NCI-H146 (cell line): ENCODE measurements at regions not wholly inside any gene's neighbourhood (a gene's known extent, or its start where the extent isn't known, plus 50 kb on each side); places are given as distances from the start of the nearest gene placed in this dataset.
"Not testable (repeated sequence)": the region's sequence is repeated elsewhere in the genome, so short reads cannot be mapped to it uniquely, and the experiment has no call there.

Experiments
- DNase-seq: peaks from one replicate; lab custom pipeline; 2025; lab: John Stamatoyannopoulos, UW

- no peak for DNase-seq
These were observed 53.5 kb downstream of the PAGE2 start for GRCh38 chrX:55142206-55142918.

- DNase-seq, result no peak
These were observed 54.1 kb downstream of the PAGE2 start for GRCh38 chrX:55142919-55143310.

DNA sequence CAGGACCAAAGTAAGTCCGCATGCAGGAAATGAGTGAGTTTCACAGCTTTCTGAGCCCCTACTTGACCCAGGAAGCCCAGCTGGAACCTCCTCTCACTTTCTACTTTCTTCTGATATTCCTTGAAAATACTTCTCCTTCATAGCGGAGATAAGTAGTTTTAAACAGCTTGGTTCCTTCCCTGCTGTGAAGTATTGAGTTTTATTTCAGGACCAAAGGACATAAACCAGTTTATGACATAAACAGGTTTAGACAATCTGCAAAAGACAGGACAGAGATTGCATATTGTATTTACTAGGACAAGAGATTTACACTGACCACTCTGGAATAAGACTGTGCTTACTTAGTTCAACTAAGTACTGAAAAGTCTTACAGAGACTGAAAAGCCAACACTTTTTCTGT, 54.8 kb downstream of the PAGE2 start:
- no peak for DNase-seq

- DNase-seq, result no peak
These were observed 55.9 kb downstream of the PAGE2 start for GRCh38 chrX:55144697-55145096.

DNA sequence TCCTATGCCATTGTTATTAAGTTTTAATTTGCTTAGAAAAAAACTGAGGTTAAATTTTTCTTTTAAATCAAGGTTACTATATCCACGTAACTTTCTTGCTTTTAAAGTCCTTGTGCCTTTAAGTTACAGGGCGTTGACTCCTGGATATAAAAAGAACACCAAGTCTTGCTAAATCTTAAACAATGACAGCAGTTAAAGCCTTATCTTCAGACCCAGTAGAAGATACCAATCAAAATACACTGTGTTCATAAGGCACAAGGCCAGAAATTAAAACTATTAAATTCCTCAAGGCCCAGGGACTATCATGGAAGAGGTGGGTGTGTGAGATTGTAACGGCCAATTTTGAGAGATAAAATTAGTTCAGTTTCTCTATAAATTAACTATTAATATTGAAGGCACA, 60.4 kb downstream of the PAGE2 start:
- no peak for DNase-seq

DNA sequence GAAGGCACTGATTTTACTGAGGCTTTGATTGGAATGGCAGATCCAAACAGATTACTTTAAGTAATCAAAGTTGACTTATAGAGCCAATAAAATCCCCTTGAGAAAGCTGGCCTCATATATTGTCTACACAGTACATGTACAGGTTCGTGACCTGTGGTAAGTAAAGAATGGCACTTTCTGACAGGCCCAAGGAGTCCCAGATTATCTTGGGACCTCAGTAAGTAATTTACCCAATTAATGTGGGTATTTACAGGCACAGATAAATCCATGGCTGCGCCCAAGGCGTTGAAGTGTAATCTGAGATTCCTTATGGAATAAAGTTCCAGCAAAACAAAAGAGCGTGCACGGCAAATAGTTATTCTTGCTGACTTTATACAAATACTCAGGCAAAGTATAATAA, 62.4 kb downstream of the PAGE2 start:
- no peak for DNase-seq

DNA sequence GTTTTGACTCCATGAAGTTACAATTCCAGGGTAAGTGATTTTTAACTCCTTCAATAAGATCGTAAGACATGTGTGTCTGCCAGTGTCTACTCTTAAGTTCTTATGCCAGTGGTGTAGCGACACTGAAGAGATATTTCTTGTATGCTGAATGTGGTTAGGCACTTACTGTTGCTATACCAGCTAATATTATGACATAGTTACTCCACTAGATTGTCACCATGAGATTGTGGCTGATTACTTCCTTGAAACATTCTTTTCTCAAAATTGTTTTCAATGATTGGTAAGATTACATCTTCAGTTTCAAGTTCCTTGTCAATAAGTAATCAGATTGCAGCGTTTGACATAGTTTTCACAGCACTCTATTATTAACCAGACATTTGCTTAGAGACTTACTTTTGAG, 60.6 kb upstream of the PAGE5 start:
- no peak for DNase-seq

GRCh38 chrX:55160685-55161552, 59.2 kb upstream of the PAGE5 start:
- DNase-seq, result peak; percentile 91

GRCh38 chrX:55161581-55161980, 58.6 kb upstream of the PAGE5 start:
- DNase-seq, result peak; percentile 37

DNA sequence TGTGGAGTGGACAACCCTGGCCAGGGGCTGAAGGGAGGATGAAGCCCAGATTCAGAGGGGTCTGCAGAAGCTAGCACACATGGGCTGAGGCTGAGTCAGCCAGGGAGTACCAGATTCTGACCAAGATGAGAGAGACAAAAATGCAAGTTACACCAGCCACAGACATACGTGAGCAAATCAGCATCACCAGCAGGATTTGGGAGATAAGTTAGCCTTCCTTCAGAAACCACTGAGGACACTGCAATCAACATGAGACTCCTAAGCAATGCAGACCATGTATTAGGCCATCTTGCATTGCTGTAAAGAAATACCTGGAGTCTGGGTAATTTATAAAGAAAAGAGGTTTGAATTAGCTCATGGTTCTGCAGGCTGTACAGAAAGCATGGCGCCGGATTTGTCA, 57.0 kb upstream of the PAGE5 start:
- DNase-seq, result no peak

DNA sequence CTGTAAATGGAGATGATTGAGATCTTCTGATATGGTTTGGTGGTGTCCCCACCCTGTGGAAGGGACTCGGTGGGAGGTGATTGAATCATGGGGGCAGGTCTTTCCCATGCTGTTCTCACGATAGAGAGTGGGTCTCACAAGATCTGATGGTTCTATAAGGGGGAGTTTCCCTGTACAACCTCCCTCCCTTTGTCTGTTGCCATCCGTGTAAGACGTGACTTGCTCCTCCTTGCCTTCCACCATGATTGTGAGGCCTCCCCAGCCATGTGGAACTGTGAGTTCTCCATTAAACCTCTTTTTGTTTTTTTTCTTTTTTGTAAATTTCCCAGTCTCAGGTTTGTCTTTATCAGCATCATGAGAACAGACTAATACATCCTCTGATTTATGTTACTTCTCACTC, 55.1 kb upstream of the PAGE5 start:
- DNase-seq, result not testable (repeated sequence)

DNA sequence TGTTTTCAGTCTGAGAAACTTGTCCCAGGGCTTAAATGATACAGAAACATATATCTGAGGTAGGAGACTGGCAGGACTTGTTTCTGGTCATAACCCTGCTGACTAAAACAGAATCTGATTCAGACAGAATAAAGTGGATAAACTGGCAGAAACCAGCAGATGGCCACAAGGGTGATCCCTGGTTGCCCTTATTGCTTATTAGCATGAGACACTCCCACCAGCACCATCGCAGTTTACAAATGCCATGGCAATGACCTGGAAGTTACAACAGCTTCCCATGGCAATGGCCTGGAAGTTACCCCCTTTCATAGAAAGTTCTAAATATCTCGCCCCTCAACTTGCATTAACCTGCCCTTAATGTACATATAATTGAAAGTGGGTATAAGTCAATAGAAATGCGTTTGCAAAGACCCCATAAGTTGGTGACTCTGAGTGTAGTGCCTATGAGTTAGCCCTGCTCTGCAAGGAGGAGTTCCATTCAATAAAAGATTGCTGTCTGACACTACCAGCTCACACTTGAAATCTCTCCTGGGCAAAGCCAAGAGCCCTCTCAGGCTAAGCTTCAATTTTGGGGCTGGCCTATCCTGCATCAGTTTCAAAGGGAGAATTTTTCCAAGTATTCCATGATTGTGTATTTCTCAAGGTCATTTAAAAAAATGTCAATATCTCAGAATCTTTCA, 52.9 kb upstream of the PAGE5 start:
- DNase-seq, result no peak

DNA sequence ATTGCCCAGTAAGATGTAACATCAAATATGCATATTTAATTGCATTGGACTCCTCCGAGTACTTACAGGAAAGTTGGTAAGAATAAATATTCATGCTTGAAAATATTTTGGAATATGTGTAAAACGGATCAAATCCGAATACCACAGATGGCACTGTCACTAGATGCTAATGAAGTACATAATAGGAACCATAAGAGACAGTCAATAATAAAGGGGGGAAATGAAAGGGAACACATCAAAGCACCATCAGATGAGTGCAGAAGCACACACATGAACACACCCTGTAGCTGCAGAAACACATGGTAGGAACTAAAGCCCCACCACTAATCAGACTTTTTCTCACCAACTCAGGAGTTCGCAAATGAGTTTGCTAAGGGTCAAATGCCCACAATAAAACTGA, 52.2 kb upstream of the PAGE5 start:
- DNase-seq, result no peak

GRCh38 chrX:55169782-55170181, 50.4 kb upstream of the PAGE5 start:
- no peak for DNase-seq
